ENCODE measurements at regions not wholly inside any gene's neighbourhood (a gene's known extent, or its start where the extent isn't known, plus 50 kb on each side); places are given as distances from the start of the nearest gene placed in this dataset.

- no peaks in the 10 kb centered on the region for H3K36me3 Mint-ChIP-seq
- no peak for ATAC-seq (replicated peaks in 1 of 4)
- 74% methylated on average over 11 of the region's 12 CpGs for WGBS (ENCODE audit: insufficient coverage)
- no peaks in the 10 kb centered on the region for H3K4me1 Mint-ChIP-seq
- no peaks in the 10 kb centered on the region for H3K9me3 Mint-ChIP-seq
- POLR2A ChIA-PET: no interaction called here
- H3K27me3 ChIP-seq (replicated peaks in 1 of 2; ENCODE audit: control insufficient read depth in 2 of 2, extremely low read depth in 1 of 2, insufficient read depth in 2 of 2, low read length in 1 of 2): peaks cover 0 to 29% of the 10 kb centered on the region in 2 experiments
- H3K27me3 Mint-ChIP-seq: peaks cover 0 to 4% of the 10 kb centered on the region in 2 donors
- no peaks in the 10 kb centered on the region for H3K9me3 ChIP-seq
- CTCF ChIA-PET: interaction anchor here in 1 of 2 donors (0.6 kb wide), 1 partner anchor 21 kb away, joined by 3 read pairs; no protein-coding TSS in a partner anchor
- DNase-seq: no peak
- no peak overlapping the region for H3K27ac ChIP-seq (ENCODE audit: low read length)
- H3K36me3 ChIP-seq (ENCODE audit: control insufficient read depth in 2 of 2, extremely low read depth in 1 of 2, insufficient read depth in 1 of 2, low read length in 1 of 2): no peaks in the 10 kb centered on the region
- no peak overlapping the region for H3K4me3 Mint-ChIP-seq
- no peak overlapping the region for H3K27ac Mint-ChIP-seq
- no peaks in the 10 kb centered on the region for H3K4me1 ChIP-seq (ENCODE audit: control insufficient read depth in 1 of 2, extremely low read depth in 1 of 2, insufficient read depth in 2 of 2, low read length in 2 of 2)
- no peak overlapping the region for H3K4me3 ChIP-seq (ENCODE audit: control insufficient read depth in 1 of 2, extremely low read depth in 1 of 2, low read length in 1 of 2)
These were observed 55.7 kb downstream of the JAKMIP3 start for GRCh38 chr10:132121511-132121830.

- Mint-ChIP-seq H3K4me1 (no peaks in the 10 kb centered on the region), H3K27ac (no peak overlapping the region), H3K27me3 (peaks cover 0 to 4% of the 10 kb centered on the region in 2 donors), H3K4me3 (no peak overlapping the region), H3K36me3 (no peaks in the 10 kb centered on the region), H3K9me3 (no peaks in the 10 kb centered on the region)
- POLR2A ChIA-PET: no interaction called here
- Histone ChIP-seq H3K27me3 (replicated peaks in 1 of 2; ENCODE audit: control insufficient read depth in 2 of 2, extremely low read depth in 1 of 2, insufficient read depth in 2 of 2, low read length in 1 of 2) (peaks cover 0 to 29% of the 10 kb centered on the region in 2 experiments), H3K36me3 (ENCODE audit: control insufficient read depth in 2 of 2, extremely low read depth in 1 of 2, insufficient read depth in 1 of 2, low read length in 1 of 2) (no peaks in the 10 kb centered on the region), H3K4me1 (ENCODE audit: control insufficient read depth in 1 of 2, extremely low read depth in 1 of 2, insufficient read depth in 2 of 2, low read length in 2 of 2) (no peaks in the 10 kb centered on the region), H3K27ac (ENCODE audit: low read length) (no peak overlapping the region), H3K4me3 (ENCODE audit: control insufficient read depth in 1 of 2, extremely low read depth in 1 of 2, low read length in 1 of 2) (no peak overlapping the region), H3K9me3 (no peaks in the 10 kb centered on the region)
- CTCF ChIA-PET: interaction anchor here in 1 of 2 donors (0.6 kb wide), 1 partner anchor 21 kb away, joined by 3 read pairs; no protein-coding TSS in a partner anchor
- ATAC-seq (replicated peaks in 1 of 4) (no peak), DNase-seq (no peak)
- WGBS (ENCODE audit: insufficient coverage): 72% methylated on average over 10 of the region's 20 CpGs
These were observed 56.5 kb downstream of the JAKMIP3 start for GRCh38 chr10:132122097-132122861.

- Histone ChIP-seq H3K27me3 (replicated peaks in 1 of 2; ENCODE audit: control insufficient read depth in 2 of 2, extremely low read depth in 1 of 2, insufficient read depth in 2 of 2, low read length in 1 of 2) (peaks cover 0 to 29% of the 10 kb centered on the region in 2 experiments), H3K27ac (ENCODE audit: low read length) (no peak overlapping the region), H3K4me1 (ENCODE audit: control insufficient read depth in 1 of 2, extremely low read depth in 1 of 2, insufficient read depth in 2 of 2, low read length in 2 of 2) (no peaks in the 10 kb centered on the region), H3K36me3 (ENCODE audit: control insufficient read depth in 2 of 2, extremely low read depth in 1 of 2, insufficient read depth in 1 of 2, low read length in 1 of 2) (no peaks in the 10 kb centered on the region), H3K4me3 (ENCODE audit: control insufficient read depth in 1 of 2, extremely low read depth in 1 of 2, low read length in 1 of 2) (no peak overlapping the region), H3K9me3 (no peaks in the 10 kb centered on the region)
- H3K9me3 Mint-ChIP-seq: peaks cover 0 to 1% (median 0%) of the 10 kb centered on the region in 3 donors
- H3K4me1 Mint-ChIP-seq: no peaks in the 10 kb centered on the region
- WGBS (ENCODE audit: insufficient coverage): 82% methylated on average over 13 of the region's 19 CpGs
- ATAC-seq (replicated peaks in 1 of 4) (no peak), DNase-seq (no peak)
- H3K27ac Mint-ChIP-seq: no peak overlapping the region
- POLR2A ChIA-PET: no interaction called here
- CTCF ChIA-PET: no interaction called here
- H3K27me3 Mint-ChIP-seq: peaks cover 0 to 4% of the 10 kb centered on the region in 2 donors
- H3K36me3 Mint-ChIP-seq: no peaks in the 10 kb centered on the region
- no peak overlapping the region for H3K4me3 Mint-ChIP-seq
These were observed 57.2 kb downstream of the JAKMIP3 start for GRCh38 chr10:132122939-132123445.

- H3K27ac Mint-ChIP-seq: no peak overlapping the region
- POLR2A ChIA-PET: no interaction called here
- Histone ChIP-seq H3K36me3 (ENCODE audit: control insufficient read depth in 2 of 2, extremely low read depth in 1 of 2, insufficient read depth in 1 of 2, low read length in 1 of 2) (no peaks in the 10 kb centered on the region), H3K4me1 (ENCODE audit: control insufficient read depth in 1 of 2, extremely low read depth in 1 of 2, insufficient read depth in 2 of 2, low read length in 2 of 2) (no peaks in the 10 kb centered on the region), H3K9me3 (no peaks in the 10 kb centered on the region), H3K27me3 (replicated peaks in 1 of 2; ENCODE audit: control insufficient read depth in 2 of 2, extremely low read depth in 1 of 2, insufficient read depth in 2 of 2, low read length in 1 of 2) (peaks cover 0 to 29% of the 10 kb centered on the region in 2 experiments), H3K27ac (ENCODE audit: low read length) (no peak overlapping the region), H3K4me3 (ENCODE audit: control insufficient read depth in 1 of 2, extremely low read depth in 1 of 2, low read length in 1 of 2) (no peak overlapping the region)
- no peaks in the 10 kb centered on the region for H3K4me1 Mint-ChIP-seq
- no peaks in the 10 kb centered on the region for H3K36me3 Mint-ChIP-seq
- peaks cover 0 to 7% (median 3%) of the 10 kb centered on the region in 3 donors for H3K9me3 Mint-ChIP-seq
- H3K27me3 Mint-ChIP-seq: peaks cover 0 to 4% of the 10 kb centered on the region in 2 donors
- no peak for DNase-seq
- 78% methylated on average over 8 of the region's 8 CpGs for WGBS (ENCODE audit: insufficient coverage)
- CTCF ChIA-PET: no interaction called here
- no peak for ATAC-seq (replicated peaks in 1 of 4)
- no peak overlapping the region for H3K4me3 Mint-ChIP-seq
These were observed 57.9 kb downstream of the JAKMIP3 start for GRCh38 chr10:132123606-132124005.

GRCh38 chr10:132124201-132124920 lies 58.6 kb downstream of the JAKMIP3 start:
- POLR2A ChIA-PET: no interaction called here
- DNase-seq: no peak
- Mint-ChIP-seq H3K4me3 (no peak overlapping the region), H3K27me3 (peaks cover 0 to 7% of the 10 kb centered on the region in 2 donors), H3K36me3 (no peaks in the 10 kb centered on the region), H3K9me3 (peaks cover 0 to 7% (median 6%) of the 10 kb centered on the region in 3 donors), H3K4me1 (no peaks in the 10 kb centered on the region), H3K27ac (no peak overlapping the region)
- Histone ChIP-seq H3K36me3 (ENCODE audit: control insufficient read depth in 2 of 2, extremely low read depth in 1 of 2, insufficient read depth in 1 of 2, low read length in 1 of 2) (no peaks in the 10 kb centered on the region), H3K9me3 (no peaks in the 10 kb centered on the region), H3K27me3 (replicated peaks in 1 of 2; ENCODE audit: control insufficient read depth in 2 of 2, extremely low read depth in 1 of 2, insufficient read depth in 2 of 2, low read length in 1 of 2) (peaks cover 0 to 32% of the 10 kb centered on the region in 2 experiments), H3K4me3 (ENCODE audit: control insufficient read depth in 1 of 2, extremely low read depth in 1 of 2, low read length in 1 of 2) (no peak overlapping the region), H3K27ac (ENCODE audit: low read length) (no peak overlapping the region), H3K4me1 (ENCODE audit: control insufficient read depth in 1 of 2, extremely low read depth in 1 of 2, insufficient read depth in 2 of 2, low read length in 2 of 2) (no peaks in the 10 kb centered on the region)
- ATAC-seq (replicated peaks in 1 of 4): no peak
- WGBS (ENCODE audit: insufficient coverage): 91% methylated on average over 44 of the region's 50 CpGs
- CTCF ChIA-PET: no interaction called here

- WGBS (ENCODE audit: insufficient coverage): 73% methylated on average over 11 of the region's 11 CpGs
- Histone ChIP-seq H3K27me3 (replicated peaks in 1 of 2; ENCODE audit: control insufficient read depth in 2 of 2, extremely low read depth in 1 of 2, insufficient read depth in 2 of 2, low read length in 1 of 2) (peaks cover 0 to 50% of the 10 kb centered on the region in 2 experiments), H3K27ac (ENCODE audit: low read length) (no peak overlapping the region), H3K4me3 (ENCODE audit: control insufficient read depth in 1 of 2, extremely low read depth in 1 of 2, low read length in 1 of 2) (no peak overlapping the region), H3K36me3 (ENCODE audit: control insufficient read depth in 2 of 2, extremely low read depth in 1 of 2, insufficient read depth in 1 of 2, low read length in 1 of 2) (no peaks in the 10 kb centered on the region), H3K4me1 (ENCODE audit: control insufficient read depth in 1 of 2, extremely low read depth in 1 of 2, insufficient read depth in 2 of 2, low read length in 2 of 2) (no peaks in the 10 kb centered on the region), H3K9me3 (no peaks in the 10 kb centered on the region)
- CTCF ChIA-PET: no interaction called here
- DNase-seq (no peak), ATAC-seq (replicated peaks in 1 of 4) (no peak)
- H3K36me3 Mint-ChIP-seq: no peaks in the 10 kb centered on the region
- peaks cover 9 to 33% of the 10 kb centered on the region in 2 donors for H3K27me3 Mint-ChIP-seq
- H3K27ac Mint-ChIP-seq: no peak overlapping the region
- peaks cover 0 to 2% (median 0%) of the 10 kb centered on the region in 3 donors for H3K4me1 Mint-ChIP-seq
- peaks cover 0 to 7% (median 6%) of the 10 kb centered on the region in 3 donors for H3K9me3 Mint-ChIP-seq
- no peak overlapping the region for H3K4me3 Mint-ChIP-seq
- POLR2A ChIA-PET: no interaction called here
These were observed 57.3 kb upstream of the DPYSL4 start for GRCh38 chr10:132129431-132129830.
